K562 (cell line): ENCODE measurements at regions not wholly inside any gene's neighbourhood (a gene's known extent, or its start where the extent isn't known, plus 50 kb on each side); places are given as distances from the start of the nearest gene placed in this dataset.

ENCODE experiments used
- ATAC-seq: fragments of 200-7000 bp; cut with Tn5 transposase; 3 replicates; pipeline ENCODE4 v1.9.1; 2020; ENCODE audit warnings: moderate library complexity
- BruUV-seq: library from RNA; stranded (reverse); fragments of 400-500 nt; replicated peaks from 2 replicates; lab custom pipeline; 2021; lab: Mats Ljungman, UMichigan
- CTCF ChIA-PET: fragments of 300-600 bp; formaldehyde crosslinking; extraction: SDS; loops from one replicate; lab custom pipeline; 2021; ENCODE audit warnings: low intra/inter-chr PET ratio; lab: Yijun Ruan, JAX
- POLR2A ChIA-PET: fragments of 300-600, 350-650 bp; sonication (Branson Sonifier 250); formaldehyde crosslinking; extraction: SDS; loops from one replicate; lab custom pipeline; 2021; ENCODE audit warnings: antibody characterized with exemption, inconsistent platforms; lab: Yijun Ruan, JAX
- DNase-seq, 4 experiments: peaks; one replicate each; pipeline versions ENCODE4 v3.0.0 to v3.0.0-alpha.2; 2011 to 2018; ENCODE audit warnings: low spot score in 3 of 4, mixed read lengths in 3 of 4; ENCODE audit errors: extremely low read depth in 1 of 4
- FAIRE-seq: peaks from 2 replicates; lab custom pipeline; 2011; peaks lifted over from hg19 to GRCh38; lab: Jason Lieb, UNC
- H2AFZ ChIP-seq: 2 replicates; pipeline ENCODE4 v1.6.0; 2011; ENCODE audit warnings: low read depth, low read length, control low read depth, inconsistent platforms
- H3K27ac ChIP-seq: fragments of 200-600 bp; 3 replicates; pipeline ENCODE4 v1.8.0; 2011; ENCODE audit warnings: low read depth, mild to moderate bottlenecking, control low read depth, inconsistent platforms, low read length, moderate library complexity, mixed read lengths; ENCODE audit errors: extremely low read depth
- H3K27me3 ChIP-seq, 2 experiments: fragments of 300-600 bp in 1 of 2; 2 replicates in 1 of 2; 3 replicates in 1 of 2; pipeline versions ENCODE4 v1.6.0 to v1.8.0; 2011; ENCODE audit warnings: inconsistent platforms in 2 of 2, low read length in 2 of 2, mild to moderate bottlenecking in 1 of 2, mixed read lengths in 1 of 2, moderate library complexity in 1 of 2; ENCODE audit not compliant: control insufficient read depth in 2 of 2, insufficient read depth in 2 of 2
- H3K36me3 ChIP-seq: fragments of 300-600 bp; 3 replicates; pipeline ENCODE4 v1.8.0; 2011; ENCODE audit warnings: mild to moderate bottlenecking, low read length, inconsistent platforms; ENCODE audit not compliant: control insufficient read depth, insufficient read depth
- H3K4me1 ChIP-seq, 2 experiments: fragments of 200-600 bp in 1 of 2; replicated peaks in 1 of 2; 2 replicates in 1 of 2; 3 replicates in 1 of 2; pipeline versions ENCODE4 v1.5.1 to v1.8.0; 2011; ENCODE audit warnings: inconsistent platforms in 2 of 2, low read length in 2 of 2, mild to moderate bottlenecking in 1 of 2, mixed read lengths in 1 of 2, moderate library complexity in 1 of 2; ENCODE audit not compliant: control insufficient read depth in 2 of 2, insufficient read depth in 2 of 2
- H3K4me2 ChIP-seq: 2 replicates; pipeline ENCODE4 v1.6.1; 2011; ENCODE audit warnings: low read length, control low read depth, inconsistent platforms, mixed read lengths; ENCODE audit not compliant: insufficient read depth
- H3K4me3 ChIP-seq: fragments of 200-600 bp; sonication (generic), shearing (Covaris generic); 2 replicates; pipeline ENCODE4 v1.5.1; 2016; ENCODE audit warnings: control low read depth, inconsistent platforms
- H3K79me2 ChIP-seq: fragments of 200-600 bp; 3 replicates; pipeline ENCODE4 v1.8.0; 2011; ENCODE audit warnings: low read length, inconsistent platforms; ENCODE audit not compliant: control insufficient read depth, insufficient read depth
- H3K9ac ChIP-seq, 2 experiments: 2 replicates each; pipeline versions ENCODE4 v1.6.0 to v1.6.1; 2011; ENCODE audit warnings: low read depth in 2 of 2, low read length in 2 of 2, control low read depth in 1 of 2, inconsistent platforms in 1 of 2, mild to moderate bottlenecking in 1 of 2, mixed read lengths in 1 of 2; ENCODE audit not compliant: insufficient read depth in 1 of 2
- H3K9me1 ChIP-seq: one replicate; pipeline ENCODE4 v1.6.0; 2011; ENCODE audit warnings: inconsistent platforms, mild to moderate bottlenecking, low read length, moderate library complexity; ENCODE audit not compliant: control insufficient read depth, insufficient read depth
- H3K9me3 ChIP-seq: replicated peaks from 2 replicates; pipeline ENCODE4 v1.5.1; 2011; ENCODE audit warnings: low read depth, low read length, inconsistent platforms; ENCODE audit not compliant: control insufficient read depth, insufficient read depth
- H4K20me1 ChIP-seq: replicated peaks from 2 replicates; pipeline ENCODE4 v1.6.1; 2011; ENCODE audit warnings: low read length, inconsistent platforms, mixed read lengths; ENCODE audit not compliant: control insufficient read depth, insufficient read depth
- ATF1 ChIP-seq, 2 experiments: fragments of 450-650 bp in 1 of 2; IDR thresholded peaks; 2 replicates each; pipeline ENCODE4 v1.6.1; 2016; ENCODE audit warnings: missing compliant biosample characterization in 1 of 2, missing genetic modification characterization in 1 of 2
- BCOR ChIP-seq: fragments of 450-650 bp; IDR thresholded peaks from 2 replicates; pipeline ENCODE4 v1.6.1; 2016
- CHD4 ChIP-seq: fragments of 200-600 bp; sonication (generic); IDR thresholded peaks from 3 replicates; pipeline ENCODE4 v1.6.1; 2012; ENCODE audit warnings: low read depth, mild to moderate bottlenecking, mixed read lengths, low read length, inconsistent platforms; ENCODE audit not compliant: insufficient read depth, insufficient replicate concordance, poor library complexity, severe bottlenecking
- RBM25 ChIP-seq: fragments of 200-400 bp; formaldehyde crosslinking; IDR thresholded peaks from 2 replicates; pipeline ENCODE4 v1.6.1; 2018; ENCODE audit warnings: low read length, low read depth, moderate library complexity; ENCODE audit not compliant: severe bottlenecking
- RCOR1 ChIP-seq, 2 experiments: IDR thresholded peaks; 2 replicates each; pipeline ENCODE4 v1.6.1; 2012; ENCODE audit warnings: low read depth in 2 of 2, low read length in 2 of 2, borderline replicate concordance in 1 of 2, improper control_type of control experiment in 1 of 2
- ZNF197 ChIP-seq: fragments of 200-800 bp; sonication (Bioruptor generic); IDR thresholded peaks from 2 replicates; pipeline ENCODE4 v1.6.1; 2016; ENCODE audit warnings: low read depth, missing genetic modification characterization, missing compliant biosample characterization
- ZNF324 ChIP-seq: fragments of 250-450 bp; sonication (Bioruptor Pico); IDR thresholded peaks from 2 replicates; pipeline ENCODE4 v1.4.0; 2020; ENCODE audit warnings: mild to moderate bottlenecking
- WGBS: fragments of 100-300 bp; shearing (Covaris generic); methylation state at CpG from one replicate; pipeline ENCODE4 v1.1.6; 2016; ENCODE audit warnings: low coverage, mixed read lengths; ENCODE audit not compliant: insufficient coverage; ENCODE audit errors: missing lambda C conversion rate; 5-methylcytosine and 5-hydroxymethylcytosine counted together
- in situ Hi-C: fragments of 300-500 bp; cut with MboI; formaldehyde crosslinking; loops from 4 replicates; pipeline ENCODE4 v1.15.0; 2018; ENCODE audit warnings: inconsistent platforms, mixed read lengths
- intact Hi-C: fragments of 100-400 bp; cut with micrococcal nuclease; formaldehyde crosslinking; loops from 2 replicates; pipeline ENCODE4 v1.14.2; 2022

GRCh38 chr4:187166886-187167512 is 443.3 kb upstream of the FAT1 start (continued):
- TF ChIP-seq RCOR1 (IDR thresholded peaks at IDR 0.05; ENCODE audit: borderline replicate concordance in 1 of 2, low read depth in 2 of 2, low read length in 2 of 2) (no peak), ZNF324 (CRISPR knock-in tag) (no peak)

GRCh38 chr4:187171706-187172339 is 448.2 kb upstream of the FAT1 start:
- no peak overlapping the region for H3K27ac ChIP-seq
- no peaks in the 10 kb centered on the region for H3K9me1 ChIP-seq
- ChIA-PET POLR2A (no interaction called here), CTCF (no interaction called here)
- no peak for DNase-seq
- H3K79me2 ChIP-seq = no peaks in the 10 kb centered on the region
- ATAC-seq = no peak
- H3K4me1 ChIP-seq = no peaks in the 10 kb centered on the region
- in situ Hi-C loops (no loop called here), intact Hi-C loops (no loop called here)
- FAIRE-seq = no peak
- WGBS = 0% methylated on average over 12 of the region's 12 CpGs
- TF ChIP-seq CHD4 (no peak), RBM25 (peak; percentile 77), BCOR (peak; percentile 12; the same call in 1 of the 2 replicates), ATF1 (CRISPR knock-in tag; IDR thresholded peaks at IDR 0.05) (no peak), ATF1 (tag; IDR thresholded peaks at IDR 0.05) (no peak), ZNF197 (CRISPR knock-in tag) (no peak)
- BruUV-seq = no TSS peak
- H4K20me1 ChIP-seq = no peaks in the 10 kb centered on the region
- no peak overlapping the region for H3K4me2 ChIP-seq
- peaks cover 0 to 11% of the 10 kb centered on the region in 2 experiments; a peak in 2 of 5 replicates for H3K27me3 ChIP-seq
- H3K9ac ChIP-seq = no peak overlapping the region
- H3K9me3 ChIP-seq = no peaks in the 10 kb centered on the region
- no peak overlapping the region for H3K4me3 ChIP-seq
- H3K36me3 ChIP-seq = no peaks in the 10 kb centered on the region
- H2AFZ ChIP-seq = no peak overlapping the region
